ENCODE measurements at regions not wholly inside any gene's neighbourhood (a gene's known extent, or its start where the extent isn't known, plus 50 kb on each side); places are given as distances from the start of the nearest gene placed in this dataset.

- no peak for TF ChIP-seq TCF7L2 (IDR thresholded peaks at IDR 0.05; ENCODE audit: low read depth, low read length)
- BruUV-seq (replicated peaks): no TSS peak
- Histone ChIP-seq H3K27ac (ENCODE audit: low read length) (no peak overlapping the region), H3K9me3 (ENCODE audit: control insufficient read depth, insufficient read depth, low read depth, low read length) (no peaks in the 10 kb centered on the region), H3K27me3 (ENCODE audit: control insufficient read depth, insufficient read depth, low read length) (no peaks in the 10 kb centered on the region), H3K4me3 (ENCODE audit: low read depth in 2 of 2, low read length in 2 of 2) (no peak overlapping the region), H3K36me3 (ENCODE audit: control insufficient read depth, insufficient read depth, low read length) (no peaks in the 10 kb centered on the region), H3K4me1 (ENCODE audit: control insufficient read depth, insufficient read depth, low read length) (no peaks in the 10 kb centered on the region)
- in situ Hi-C loops (cut with HindIII; ENCODE audit: low pct_unique_long_range_greater_than_20kb, low sequenced_read_pairs) (no loop called here), intact Hi-C loops (cut with micrococcal nuclease; ENCODE audit: unreplicated experiment) (no loop called here)
- ChIA-PET CTCF (no interaction called here), POLR2A (no interaction called here)
- no peak for ATAC-seq
- DNase-seq (ENCODE audit: low read depth, low spot score): no peak
These were observed 184.7 kb upstream of the PLPP4 start for GRCh38 chr10:120272350-120272749.

- TF ChIP-seq CTCF (IDR thresholded peaks at IDR 0.05): no peak
- no peak for TF ChIP-seq TCF7L2 (IDR thresholded peaks at IDR 0.05; ENCODE audit: low read depth, low read length)
- no peak for TF ChIP-seq POLR2AphosphoS5 (IDR thresholded peaks at IDR 0.05; ENCODE audit: low read depth, low read length)
- Histone ChIP-seq H3K27ac (ENCODE audit: low read length) (no peak overlapping the region), H3K9me3 (ENCODE audit: control insufficient read depth, insufficient read depth, low read depth, low read length) (no peaks in the 10 kb centered on the region), H3K4me3 (ENCODE audit: low read depth in 2 of 2, low read length in 2 of 2) (no peak overlapping the region), H3K36me3 (ENCODE audit: control insufficient read depth, insufficient read depth, low read length) (no peaks in the 10 kb centered on the region), H3K4me1 (ENCODE audit: control insufficient read depth, insufficient read depth, low read length) (no peaks in the 10 kb centered on the region), H3K27me3 (ENCODE audit: control insufficient read depth, insufficient read depth, low read length) (no peaks in the 10 kb centered on the region)
- ATAC-seq: no peak
- in situ Hi-C loops (cut with HindIII; ENCODE audit: low pct_unique_long_range_greater_than_20kb, low sequenced_read_pairs) (no loop called here), intact Hi-C loops (cut with micrococcal nuclease; ENCODE audit: unreplicated experiment) (no loop called here)
- ChIA-PET POLR2A (interaction anchor here (0.6 kb wide), 1 partner anchor 250 kb away, joined by 4 read pairs; no protein-coding TSS in a partner anchor), CTCF (no interaction called here)
- no TSS peak for BruUV-seq (replicated peaks)
- DNase-seq (ENCODE audit: low read depth, low spot score): no peak
These were observed 179.0 kb upstream of the PLPP4 start for GRCh38 chr10:120278069-120278468.

GRCh38 chr10:120279196-120279595, 177.8 kb upstream of the PLPP4 start:
- in situ Hi-C loops (cut with HindIII; ENCODE audit: low pct_unique_long_range_greater_than_20kb, low sequenced_read_pairs) (no loop called here), intact Hi-C loops (cut with micrococcal nuclease; ENCODE audit: unreplicated experiment) (no loop called here)
- Histone ChIP-seq H3K4me1 (ENCODE audit: control insufficient read depth, insufficient read depth, low read length) (no peaks in the 10 kb centered on the region), H3K9me3 (ENCODE audit: control insufficient read depth, insufficient read depth, low read depth, low read length) (no peaks in the 10 kb centered on the region), H3K27me3 (ENCODE audit: control insufficient read depth, insufficient read depth, low read length) (no peaks in the 10 kb centered on the region), H3K4me3 (ENCODE audit: low read depth in 2 of 2, low read length in 2 of 2) (no peak overlapping the region), H3K36me3 (ENCODE audit: control insufficient read depth, insufficient read depth, low read length) (no peaks in the 10 kb centered on the region), H3K27ac (ENCODE audit: low read length) (no peak overlapping the region)
- DNase-seq (ENCODE audit: low read depth, low spot score) (no peak), ATAC-seq (no peak)
- ChIA-PET CTCF (no interaction called here), POLR2A (no interaction called here)
- BruUV-seq (replicated peaks): no TSS peak
- TF ChIP-seq SIN3A (IDR thresholded peaks at IDR 0.05; ENCODE audit: borderline replicate concordance, insufficient read depth, low read depth, low read length): no peak
- TF ChIP-seq REST (IDR thresholded peaks at IDR 0.05; ENCODE audit: insufficient read depth in 1 of 2, low read depth in 2 of 2, low read length in 1 of 2): no peak
- TF ChIP-seq POLR2AphosphoS5 (IDR thresholded peaks at IDR 0.05; ENCODE audit: low read depth, low read length): no peak
- TF ChIP-seq CTCF (IDR thresholded peaks at IDR 0.05): no peak
- TF ChIP-seq TCF7L2 (IDR thresholded peaks at IDR 0.05; ENCODE audit: low read depth, low read length): no peak
